ENCODE measurements at regions not wholly inside any gene's neighbourhood (a gene's known extent, or its start where the extent isn't known, plus 50 kb on each side); places are given as distances from the start of the nearest gene placed in this dataset.
A peak's percentile ranks its signal among the peaks of the same experiment; 100 is the strongest.
"Not testable (repeated sequence)": the region's sequence is repeated elsewhere in the genome, so short reads cannot be mapped to it uniquely, and the experiment has no call there.

DNA sequence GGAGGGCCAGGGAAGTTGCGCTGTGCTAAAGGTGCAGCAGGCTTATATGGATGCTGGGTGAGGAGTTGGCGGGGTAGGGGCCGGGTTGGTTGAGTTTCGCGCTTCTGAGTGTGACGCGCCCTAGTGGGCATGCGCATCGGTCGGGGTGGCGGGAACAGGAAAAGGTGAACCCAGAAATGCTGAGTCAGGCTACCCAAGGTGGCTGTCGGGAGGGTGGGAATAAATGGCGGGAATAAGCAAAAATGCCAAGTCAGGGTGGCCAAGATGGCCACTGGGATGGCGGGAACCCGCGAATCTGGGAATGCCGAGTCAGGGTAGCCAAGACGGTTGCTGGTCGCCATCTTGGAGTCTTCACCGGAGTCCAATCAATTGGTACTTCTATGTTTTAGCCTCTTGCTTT, 580.0 kb downstream of the SUCLG1 start:
- H3K4me1 ChIP-seq = no peaks in the 10 kb centered on the region
- no peaks in the 10 kb centered on the region for H3K27me3 ChIP-seq
- ATAC-seq (no peak), DNase-seq (peak in 1 of 4 donors; percentile 59)
- intact Hi-C loops (cut with DNase I) = no loop called here
- H3K4me3 ChIP-seq = no peak overlapping the region
- no peaks in the 10 kb centered on the region for H3K36me3 ChIP-seq
- TF ChIP-seq, protein P1, sequence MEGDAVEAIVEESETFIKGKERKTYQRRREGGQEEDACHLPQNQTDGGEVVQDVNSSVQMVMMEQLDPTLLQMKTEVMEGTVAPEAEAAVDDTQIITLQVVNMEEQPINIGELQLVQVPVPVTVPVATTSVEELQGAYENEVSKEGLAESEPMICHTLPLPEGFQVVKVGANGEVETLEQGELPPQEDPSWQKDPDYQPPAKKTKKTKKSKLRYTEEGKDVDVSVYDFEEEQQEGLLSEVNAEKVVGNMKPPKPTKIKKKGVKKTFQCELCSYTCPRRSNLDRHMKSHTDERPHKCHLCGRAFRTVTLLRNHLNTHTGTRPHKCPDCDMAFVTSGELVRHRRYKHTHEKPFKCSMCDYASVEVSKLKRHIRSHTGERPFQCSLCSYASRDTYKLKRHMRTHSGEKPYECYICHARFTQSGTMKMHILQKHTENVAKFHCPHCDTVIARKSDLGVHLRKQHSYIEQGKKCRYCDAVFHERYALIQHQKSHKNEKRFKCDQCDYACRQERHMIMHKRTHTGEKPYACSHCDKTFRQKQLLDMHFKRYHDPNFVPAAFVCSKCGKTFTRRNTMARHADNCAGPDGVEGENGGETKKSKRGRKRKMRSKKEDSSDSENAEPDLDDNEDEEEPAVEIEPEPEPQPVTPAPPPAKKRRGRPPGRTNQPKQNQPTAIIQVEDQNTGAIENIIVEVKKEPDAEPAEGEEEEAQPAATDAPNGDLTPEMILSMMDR (IDR thresholded peaks at IDR 0.05) = no peak
- no peak overlapping the region for H3K27ac ChIP-seq
- peaks cover 0 to 38% of the 10 kb centered on the region in 2 donors for H3K9me3 ChIP-seq

- H3K36me3 ChIP-seq; H3K27ac ChIP-seq; intact Hi-C loops (cut with DNase I); H3K4me1 ChIP-seq; ATAC-seq; H3K4me3 ChIP-seq; H3K27me3 ChIP-seq: not testable (repeated sequence)
- H3K9me3 ChIP-seq = peaks cover 0 to 52% of the 10 kb centered on the region in 2 donors
- peak in 1 of 4 donors; percentile 58 for DNase-seq
Observed at GRCh38 chr2:83877261-83877660, 581.8 kb downstream of the SUCLG1 start.

- Histone ChIP-seq H3K27ac (no peak overlapping the region), H3K36me3 (no peaks in the 10 kb centered on the region), H3K4me1 (no peaks in the 10 kb centered on the region), H3K27me3 (no peaks in the 10 kb centered on the region), H3K9me3 (peaks cover 0 to 52% of the 10 kb centered on the region in 2 donors), H3K4me3 (no peak overlapping the region)
- ATAC-seq = no peak
- TF ChIP-seq, protein P1 (IDR thresholded peaks at IDR 0.05) = no peak
- DNase-seq = no peak
- intact Hi-C loops (cut with DNase I) = no loop called here
Observed at GRCh38 chr2:83874712-83875430, 584.2 kb downstream of the SUCLG1 start.

DNA sequence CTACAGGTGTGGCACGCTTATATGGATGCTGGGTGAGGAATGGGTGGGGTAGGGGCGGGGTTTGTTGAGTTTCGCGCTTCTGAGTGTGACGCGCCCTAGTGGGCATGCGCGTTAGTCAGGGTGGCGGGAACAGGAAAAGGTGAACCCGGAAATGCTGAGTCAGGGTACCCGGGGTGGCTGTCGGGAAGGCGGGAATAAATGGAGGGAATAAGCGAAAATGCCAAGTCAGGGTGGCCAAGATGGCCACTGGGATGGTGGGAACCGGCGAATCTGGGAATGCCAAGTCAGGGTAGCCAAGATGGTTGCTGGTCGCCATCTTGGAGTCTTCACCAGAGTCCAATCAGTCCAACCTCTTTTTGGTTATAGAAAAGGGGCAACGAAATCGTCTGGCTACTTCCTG, 585.0 kb downstream of the SUCLG1 start:
- H3K4me3 ChIP-seq = no peak overlapping the region
- no peak for ATAC-seq
- H3K9me3 ChIP-seq = peaks cover 0 to 49% of the 10 kb centered on the region in 2 donors
- TF ChIP-seq, protein P1 (IDR thresholded peaks at IDR 0.05) = no peak
- no peaks in the 10 kb centered on the region for H3K27me3 ChIP-seq
- H3K4me1 ChIP-seq = no peaks in the 10 kb centered on the region
- no peak overlapping the region for H3K27ac ChIP-seq
- no peaks in the 10 kb centered on the region for H3K36me3 ChIP-seq
- DNase-seq = no peak
- intact Hi-C loops (cut with DNase I) = no loop called here

DNA sequence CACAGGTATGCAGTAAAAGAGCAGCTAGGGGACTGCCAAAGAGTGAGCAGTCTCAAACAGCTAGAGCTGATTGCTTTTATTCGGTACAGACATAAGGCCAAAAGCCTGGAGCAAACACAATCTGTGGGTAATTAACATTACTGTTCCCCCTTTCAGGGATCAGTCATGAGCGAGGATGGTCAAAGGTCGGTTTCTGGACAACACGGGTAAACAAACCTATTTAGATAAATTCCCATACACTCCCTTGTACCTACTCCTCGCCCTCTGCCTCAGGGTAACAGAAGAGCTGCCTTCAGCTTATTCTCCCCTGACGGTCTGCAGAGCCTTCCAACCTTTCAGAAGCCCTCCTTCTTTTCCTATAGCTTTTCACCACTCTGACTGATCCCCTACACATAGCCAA, 586.0 kb downstream of the SUCLG1 start:
- Histone ChIP-seq H3K27me3 (no peaks in the 10 kb centered on the region), H3K4me3 (no peak overlapping the region), H3K4me1 (no peaks in the 10 kb centered on the region), H3K9me3 (peaks cover 0 to 41% of the 10 kb centered on the region in 2 donors), H3K27ac (no peak overlapping the region), H3K36me3 (no peaks in the 10 kb centered on the region)
- TF ChIP-seq, protein P1 (IDR thresholded peaks at IDR 0.05) = no peak
- intact Hi-C loops (cut with DNase I) = no loop called here
- no peak for DNase-seq
- no peak for ATAC-seq

- Histone ChIP-seq H3K9me3 (no peaks in the 10 kb centered on the region), H3K27ac (no peak overlapping the region), H3K4me3 (no peak overlapping the region), H3K4me1 (no peaks in the 10 kb centered on the region), H3K27me3 (no peaks in the 10 kb centered on the region), H3K36me3 (no peaks in the 10 kb centered on the region)
- DNase-seq = no peak
- ATAC-seq = no peak
- TF ChIP-seq, protein P1 (IDR thresholded peaks at IDR 0.05) = no peak
- intact Hi-C loops (cut with DNase I) = no loop called here
Observed at GRCh38 chr2:83866211-83866610, 592.9 kb downstream of the SUCLG1 start.

Data from left lung (tissue), 4 donors.